ENCODE measurements at regions not wholly inside any gene's neighbourhood (a gene's known extent, or its start where the extent isn't known, plus 50 kb on each side); places are given as distances from the start of the nearest gene placed in this dataset.

DNA sequence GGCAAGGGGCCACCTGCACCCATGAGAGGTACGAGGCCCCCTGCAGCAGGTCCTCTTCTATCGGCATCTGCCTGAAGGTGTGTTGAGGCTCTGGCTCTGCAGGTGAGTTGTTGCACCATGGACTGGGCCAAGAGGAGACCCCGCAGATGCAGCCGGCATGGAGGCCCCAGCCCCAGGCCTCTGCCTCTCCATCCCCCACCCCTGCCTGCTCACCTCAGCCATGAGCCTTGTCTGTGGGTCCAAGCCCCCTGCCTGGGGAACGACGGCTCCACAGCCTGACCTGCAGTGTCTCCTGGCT is 1386.2 kb downstream of the BRD1 start:
- ATAC-seq (no peak), DNase-seq (peak in 1 of 5 donors; percentile 23)
- TF ChIP-seq, protein P1, sequence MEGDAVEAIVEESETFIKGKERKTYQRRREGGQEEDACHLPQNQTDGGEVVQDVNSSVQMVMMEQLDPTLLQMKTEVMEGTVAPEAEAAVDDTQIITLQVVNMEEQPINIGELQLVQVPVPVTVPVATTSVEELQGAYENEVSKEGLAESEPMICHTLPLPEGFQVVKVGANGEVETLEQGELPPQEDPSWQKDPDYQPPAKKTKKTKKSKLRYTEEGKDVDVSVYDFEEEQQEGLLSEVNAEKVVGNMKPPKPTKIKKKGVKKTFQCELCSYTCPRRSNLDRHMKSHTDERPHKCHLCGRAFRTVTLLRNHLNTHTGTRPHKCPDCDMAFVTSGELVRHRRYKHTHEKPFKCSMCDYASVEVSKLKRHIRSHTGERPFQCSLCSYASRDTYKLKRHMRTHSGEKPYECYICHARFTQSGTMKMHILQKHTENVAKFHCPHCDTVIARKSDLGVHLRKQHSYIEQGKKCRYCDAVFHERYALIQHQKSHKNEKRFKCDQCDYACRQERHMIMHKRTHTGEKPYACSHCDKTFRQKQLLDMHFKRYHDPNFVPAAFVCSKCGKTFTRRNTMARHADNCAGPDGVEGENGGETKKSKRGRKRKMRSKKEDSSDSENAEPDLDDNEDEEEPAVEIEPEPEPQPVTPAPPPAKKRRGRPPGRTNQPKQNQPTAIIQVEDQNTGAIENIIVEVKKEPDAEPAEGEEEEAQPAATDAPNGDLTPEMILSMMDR (IDR thresholded peaks at IDR 0.05), result no peak
- no peak for TF ChIP-seq POLR2A (IDR thresholded peaks at IDR 0.05)
- no peak overlapping the region for H3K27ac ChIP-seq
- H3K9me3 ChIP-seq, result no peaks in the 10 kb centered on the region
- no peak overlapping the region for H3K4me3 ChIP-seq
- H3K27me3 ChIP-seq, result peaks cover 0 to 6% (median 0%) of the 10 kb centered on the region in 9 donors
- no peaks in the 10 kb centered on the region for H3K36me3 ChIP-seq
- intact Hi-C loops (cut with DNase I), result no loop called here
- 60 to 83% (median 69%) methylated on average over 6 of the region's 6 CpGs for whole genome bisulfite sequencing, 4 donors
- no peaks in the 10 kb centered on the region for H3K4me1 ChIP-seq

GRCh38 chr22:48440673-48441552 is 1386.8 kb downstream of the BRD1 start:
- ATAC-seq (no peak), DNase-seq (peak in 1 of 5 donors; percentile 22)
- Histone ChIP-seq H3K27ac (no peak overlapping the region), H3K4me3 (no peak overlapping the region), H3K36me3 (no peaks in the 10 kb centered on the region), H3K4me1 (no peaks in the 10 kb centered on the region), H3K27me3 (peaks cover 0 to 6% (median 0%) of the 10 kb centered on the region in 9 donors), H3K9me3 (no peaks in the 10 kb centered on the region)
- TF ChIP-seq POLR2A (IDR thresholded peaks at IDR 0.05), result no peak
- TF ChIP-seq, protein P1 (IDR thresholded peaks at IDR 0.05), result no peak
- intact Hi-C loops (cut with DNase I), result no loop called here
- 79 to 83% (median 81%) methylated on average over 18 to 23 of the region's 23 CpGs for WGBS, 4 donors

GRCh38 chr22:48440176-48440575 is 1387.5 kb downstream of the BRD1 start:
- TF ChIP-seq, protein P1 (IDR thresholded peaks at IDR 0.05), result no peak
- TF ChIP-seq POLR2A (IDR thresholded peaks at IDR 0.05), result no peak
- DNase-seq (peak in 1 of 5 donors; percentile 24), ATAC-seq (no peak)
- WGBS, 4 donors, result 87 to 92% (median 89%) methylated on average over 22 of the region's 22 CpGs
- H3K36me3 ChIP-seq, result no peaks in the 10 kb centered on the region
- no peak overlapping the region for H3K4me3 ChIP-seq
- no peak overlapping the region for H3K27ac ChIP-seq
- intact Hi-C loops (cut with DNase I), result no loop called here
- H3K4me1 ChIP-seq, result no peaks in the 10 kb centered on the region
- H3K9me3 ChIP-seq, result no peaks in the 10 kb centered on the region
- peaks cover 0 to 6% (median 0%) of the 10 kb centered on the region in 9 donors for H3K27me3 ChIP-seq

DNA sequence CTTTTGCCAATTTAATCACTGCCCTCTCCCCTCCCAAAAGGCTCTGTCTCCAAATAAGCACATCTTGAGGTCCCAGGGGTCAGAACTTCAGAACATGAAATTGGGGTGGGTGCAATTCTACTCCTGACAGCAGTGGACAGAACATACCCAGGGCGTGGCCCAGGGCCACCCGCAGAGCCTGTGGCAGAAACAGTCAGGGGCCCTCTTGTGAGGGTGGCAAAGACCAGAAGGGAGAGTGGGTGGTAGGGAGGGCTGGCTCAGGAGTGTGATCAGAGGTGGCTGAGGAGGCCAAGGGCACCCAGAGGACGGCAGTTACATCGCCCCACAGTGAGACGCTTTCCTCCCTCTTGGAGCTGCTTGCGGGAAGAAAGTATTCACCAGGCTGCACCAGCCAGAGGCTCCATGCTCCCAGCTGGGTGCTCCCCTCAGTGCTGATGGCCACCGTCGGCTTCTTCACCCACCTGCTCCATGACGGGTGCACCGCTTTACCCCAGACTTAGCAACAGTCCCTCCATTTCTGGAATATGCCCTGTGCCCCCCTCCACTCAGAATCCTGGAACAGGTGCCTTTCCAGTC is 1388.0 kb downstream of the BRD1 start:
- TF ChIP-seq POLR2A (IDR thresholded peaks at IDR 0.05), result no peak
- TF ChIP-seq, protein P1 (IDR thresholded peaks at IDR 0.05), result no peak

More for the DNA sequence above, 1388.0 kb downstream of the BRD1 start:
- 80 to 86% (median 84%) methylated on average over 10 of the region's 10 CpGs for WGBS, 4 donors
- no peaks in the 10 kb centered on the region for H3K4me1 ChIP-seq
- DNase-seq (peak in 1 of 5 donors; percentile 23), ATAC-seq (no peak)
- no peaks in the 10 kb centered on the region for H3K36me3 ChIP-seq
- no peak overlapping the region for H3K4me3 ChIP-seq
- no peak overlapping the region for H3K27ac ChIP-seq
- H3K27me3 ChIP-seq, result peaks cover 0 to 6% (median 0%) of the 10 kb centered on the region in 9 donors
- H3K9me3 ChIP-seq, result no peaks in the 10 kb centered on the region
- intact Hi-C loops (cut with DNase I), result no loop called here

All from heart left ventricle (tissue), 16 donors.